Endodermal cell (in vitro differentiated cells): ENCODE measurements at regions not wholly inside any gene's neighbourhood (a gene's known extent, or its start where the extent isn't known, plus 50 kb on each side); places are given as distances from the start of the nearest gene placed in this dataset.

Experiments used
- DNase-seq: peaks from one replicate; pipeline ENCODE4 v3.0.0-alpha.2; 2017
- H3K27ac ChIP-seq: 2 replicates; pipeline ENCODE4 v1.5.1; 2013; ENCODE audit warnings: mild to moderate bottlenecking, low read depth, low read length, moderate library complexity
- H3K27me3 ChIP-seq: 2 replicates; pipeline ENCODE4 v1.6.1; 2013; ENCODE audit warnings: mild to moderate bottlenecking, low read length, moderate library complexity; ENCODE audit not compliant: insufficient read depth, control insufficient read depth, poor library complexity, severe bottlenecking
- H3K36me3 ChIP-seq: 2 replicates; pipeline ENCODE4 v1.7.0; 2013; ENCODE audit warnings: mild to moderate bottlenecking, low read length, moderate library complexity; ENCODE audit not compliant: control insufficient read depth, insufficient read depth
- H3K4me1 ChIP-seq: one replicate; pipeline ENCODE4 v1.7.0; 2013; ENCODE audit warnings: low read length; ENCODE audit not compliant: control insufficient read depth, insufficient read depth
- H3K4me3 ChIP-seq: 2 replicates; pipeline ENCODE4 v1.5.1; 2013; ENCODE audit warnings: mild to moderate bottlenecking, low read length, moderate library complexity
- H3K9ac ChIP-seq: 2 replicates; pipeline ENCODE4 v1.6.1; 2013; ENCODE audit warnings: mild to moderate bottlenecking, low read length, moderate library complexity; ENCODE audit not compliant: poor library complexity, severe bottlenecking; ENCODE audit errors: extremely low read depth
- H3K9me3 ChIP-seq: 2 replicates; pipeline ENCODE4 v1.6.1; 2013; ENCODE audit warnings: mild to moderate bottlenecking, low read length, moderate library complexity; ENCODE audit not compliant: control insufficient read depth
- H3K27ac Mint-ChIP-seq: 2 replicates; pipeline ENCODE4 v1.8.0; 2020; ENCODE audit warnings: mixed read lengths
- H3K27me3 Mint-ChIP-seq: 2 replicates; pipeline ENCODE4 v1.8.0; 2021; ENCODE audit warnings: mild to moderate bottlenecking, mixed read lengths; ENCODE audit not compliant: insufficient read depth
- H3K36me3 Mint-ChIP-seq: 2 replicates; pipeline ENCODE4 v1.8.0; 2020; ENCODE audit warnings: low read depth, mixed read lengths
- H3K4me1 Mint-ChIP-seq: 2 replicates; pipeline ENCODE4 v1.8.0; 2020; ENCODE audit warnings: mixed read lengths
- H3K4me3 Mint-ChIP-seq: 2 replicates; pipeline ENCODE4 v1.8.0; 2020; ENCODE audit warnings: mild to moderate bottlenecking, moderate library complexity, mixed read lengths
- H3K9me3 Mint-ChIP-seq: 2 replicates; pipeline ENCODE4 v1.8.0; 2020; ENCODE audit warnings: mild to moderate bottlenecking, mixed read lengths
- CTCF ChIP-seq: fragments of 200-600 bp; sonication (generic); conservative IDR thresholded peaks from 2 replicates; pipeline ENCODE4 v1.5.0; 2021; ENCODE audit warnings: antibody characterized with exemption, mild to moderate bottlenecking
- WGBS, 2 experiments: methylation state at CpG; one replicate each; pipeline versions ENCODE4 v1.1.5 to v1.1.7; 2013; ENCODE audit warnings: missing lambda C conversion rate in 2 of 2, mixed read lengths in 1 of 2; ENCODE audit not compliant: insufficient coverage in 1 of 2, insufficient read length in 1 of 2; 5-methylcytosine and 5-hydroxymethylcytosine counted together

GRCh38 chr10:25120188-25120587 lies 54.6 kb upstream of the GPR158 start:
- no peaks in the 10 kb centered on the region for H3K27me3 Mint-ChIP-seq
- peaks cover 5% of the 10 kb centered on the region for H3K9me3 Mint-ChIP-seq

More at GRCh38 chr10:25120188-25120587, 54.6 kb upstream of the GPR158 start:
- H3K36me3 Mint-ChIP-seq: no peaks in the 10 kb centered on the region
- Histone ChIP-seq H3K27me3 (no peaks in the 10 kb centered on the region), H3K4me3 (no peak overlapping the region), H3K9me3 (no peaks in the 10 kb centered on the region), H3K9ac (no peak overlapping the region), H3K4me1 (no peaks in the 10 kb centered on the region), H3K36me3 (no peaks in the 10 kb centered on the region), H3K27ac (no peak overlapping the region)
- TF ChIP-seq CTCF: no peak
- WGBS, 2 experiments: 92 to 94% methylated on average over 2 to 3 of the region's 3 CpGs
- H3K4me1 Mint-ChIP-seq: no peaks in the 10 kb centered on the region
- H3K4me3 Mint-ChIP-seq: no peak overlapping the region
- H3K27ac Mint-ChIP-seq: no peak overlapping the region
- DNase-seq: no peak
